ENCODE measurements at regions not wholly inside any gene's neighbourhood (a gene's known extent, or its start where the extent isn't known, plus 50 kb on each side); places are given as distances from the start of the nearest gene placed in this dataset.

DNA sequence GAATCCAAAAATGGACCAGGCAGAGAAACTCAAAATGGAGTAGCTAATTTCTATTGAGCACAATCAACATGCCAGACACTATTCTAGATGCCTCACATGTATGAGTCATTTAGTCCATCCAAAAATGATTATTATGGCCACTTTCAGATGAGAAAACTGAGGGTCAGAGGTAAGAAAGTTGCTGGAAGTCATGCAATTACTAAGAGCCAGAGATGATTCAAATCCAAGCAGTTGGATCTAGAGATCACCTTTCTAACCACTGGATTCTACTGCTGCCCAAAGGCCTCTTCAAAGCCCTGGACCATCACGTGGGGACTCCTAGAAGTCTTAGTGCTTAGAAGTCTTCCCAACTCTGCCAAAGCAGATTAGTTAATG, 51.8 kb upstream of the HMHB1 start:
- H3K9ac ChIP-seq (ENCODE audit: control insufficient read depth, extremely low read depth, insufficient read depth, low read length) = no peak overlapping the region
- dilution Hi-C loops (cut with MboI; ENCODE audit: extremely low pct_ligation_motif_present, low sequenced_read_pairs) = no loop called here
- H3K4me2 ChIP-seq (ENCODE audit: control insufficient read depth, extremely low read depth, insufficient read depth, low read depth, low read length) = no peak overlapping the region
- no peak for DNase-seq (ENCODE audit: low read depth, low spot score)
- no peaks in the 10 kb centered on the region for H3K9me3 ChIP-seq (ENCODE audit: control insufficient read depth, low read depth, low read length)
- no peaks in the 10 kb centered on the region for H3K79me2 ChIP-seq (ENCODE audit: control insufficient read depth, insufficient read depth, low read length)
- H3K4me1 ChIP-seq (ENCODE audit: control insufficient read depth, extremely low read depth, insufficient read depth, low read length) = no peaks in the 10 kb centered on the region
- H3K4me3 ChIP-seq (ENCODE audit: control insufficient read depth in 2 of 3, extremely low read depth in 1 of 3, insufficient read depth in 2 of 3, low read depth in 1 of 3, low read length in 3 of 3) = no peak overlapping the region
- no peaks in the 10 kb centered on the region for H4K20me1 ChIP-seq (ENCODE audit: control insufficient read depth, extremely low read depth, insufficient read depth, low read length)
- H2AFZ ChIP-seq (ENCODE audit: control insufficient read depth, low read length) = no peak overlapping the region
- TF ChIP-seq EZH2 (IDR thresholded peaks at IDR 0.05; ENCODE audit: low read length) = no peak
- no peaks in the 10 kb centered on the region for H3K27me3 ChIP-seq (ENCODE audit: control insufficient read depth, extremely low read depth, insufficient read depth, low read length)
- H3K9me1 ChIP-seq (ENCODE audit: control insufficient read depth, extremely low read depth, insufficient read depth, low read length) = no peaks in the 10 kb centered on the region
- H3K36me3 ChIP-seq (ENCODE audit: control insufficient read depth in 2 of 2, extremely low read depth in 1 of 2, insufficient read depth in 2 of 2, low read length in 2 of 2) = no peaks in the 10 kb centered on the region
- H3K27ac ChIP-seq (ENCODE audit: control insufficient read depth, insufficient read depth, low read length) = no peak overlapping the region
- FAIRE-seq = no peak

GRCh38 chr5:143759396-143760130, 52.4 kb upstream of the HMHB1 start:
- no peaks in the 10 kb centered on the region for H3K9me3 ChIP-seq (ENCODE audit: control insufficient read depth, low read depth, low read length)
- no peaks in the 10 kb centered on the region for H3K4me1 ChIP-seq (ENCODE audit: control insufficient read depth, extremely low read depth, insufficient read depth, low read length)
- H3K9ac ChIP-seq (ENCODE audit: control insufficient read depth, extremely low read depth, insufficient read depth, low read length) = no peak overlapping the region
- H3K79me2 ChIP-seq (ENCODE audit: control insufficient read depth, insufficient read depth, low read length) = no peaks in the 10 kb centered on the region
- FAIRE-seq (no peak), DNase-seq (ENCODE audit: low read depth, low spot score) (no peak)
- no peak overlapping the region for H3K27ac ChIP-seq (ENCODE audit: control insufficient read depth, insufficient read depth, low read length)
- dilution Hi-C loops (cut with MboI; ENCODE audit: extremely low pct_ligation_motif_present, low sequenced_read_pairs) = no loop called here
- no peaks in the 10 kb centered on the region for H3K36me3 ChIP-seq (ENCODE audit: control insufficient read depth in 2 of 2, extremely low read depth in 1 of 2, insufficient read depth in 2 of 2, low read length in 2 of 2)
- H3K4me2 ChIP-seq (ENCODE audit: control insufficient read depth, extremely low read depth, insufficient read depth, low read depth, low read length) = no peak overlapping the region
- H4K20me1 ChIP-seq (ENCODE audit: control insufficient read depth, extremely low read depth, insufficient read depth, low read length) = no peaks in the 10 kb centered on the region
- no peak overlapping the region for H2AFZ ChIP-seq (ENCODE audit: control insufficient read depth, low read length)
- H3K4me3 ChIP-seq (ENCODE audit: control insufficient read depth in 2 of 3, extremely low read depth in 1 of 3, insufficient read depth in 2 of 3, low read depth in 1 of 3, low read length in 3 of 3) = no peak overlapping the region
- TF ChIP-seq, protein P1, sequence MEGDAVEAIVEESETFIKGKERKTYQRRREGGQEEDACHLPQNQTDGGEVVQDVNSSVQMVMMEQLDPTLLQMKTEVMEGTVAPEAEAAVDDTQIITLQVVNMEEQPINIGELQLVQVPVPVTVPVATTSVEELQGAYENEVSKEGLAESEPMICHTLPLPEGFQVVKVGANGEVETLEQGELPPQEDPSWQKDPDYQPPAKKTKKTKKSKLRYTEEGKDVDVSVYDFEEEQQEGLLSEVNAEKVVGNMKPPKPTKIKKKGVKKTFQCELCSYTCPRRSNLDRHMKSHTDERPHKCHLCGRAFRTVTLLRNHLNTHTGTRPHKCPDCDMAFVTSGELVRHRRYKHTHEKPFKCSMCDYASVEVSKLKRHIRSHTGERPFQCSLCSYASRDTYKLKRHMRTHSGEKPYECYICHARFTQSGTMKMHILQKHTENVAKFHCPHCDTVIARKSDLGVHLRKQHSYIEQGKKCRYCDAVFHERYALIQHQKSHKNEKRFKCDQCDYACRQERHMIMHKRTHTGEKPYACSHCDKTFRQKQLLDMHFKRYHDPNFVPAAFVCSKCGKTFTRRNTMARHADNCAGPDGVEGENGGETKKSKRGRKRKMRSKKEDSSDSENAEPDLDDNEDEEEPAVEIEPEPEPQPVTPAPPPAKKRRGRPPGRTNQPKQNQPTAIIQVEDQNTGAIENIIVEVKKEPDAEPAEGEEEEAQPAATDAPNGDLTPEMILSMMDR (optimal IDR thresholded peaks at IDR 0.05 in 1 of 3, IDR thresholded peaks at IDR 0.05 in 1 of 3, conservative IDR thresholded peaks at IDR 0.05 in 1 of 3; ENCODE audit: extremely low read depth in 1 of 3, insufficient read depth in 2 of 3, low read length in 3 of 3) = no peak
- no peak for TF ChIP-seq EZH2 (IDR thresholded peaks at IDR 0.05; ENCODE audit: low read length)
- H3K9me1 ChIP-seq (ENCODE audit: control insufficient read depth, extremely low read depth, insufficient read depth, low read length) = no peaks in the 10 kb centered on the region
- no peaks in the 10 kb centered on the region for H3K27me3 ChIP-seq (ENCODE audit: control insufficient read depth, extremely low read depth, insufficient read depth, low read length)

DNA sequence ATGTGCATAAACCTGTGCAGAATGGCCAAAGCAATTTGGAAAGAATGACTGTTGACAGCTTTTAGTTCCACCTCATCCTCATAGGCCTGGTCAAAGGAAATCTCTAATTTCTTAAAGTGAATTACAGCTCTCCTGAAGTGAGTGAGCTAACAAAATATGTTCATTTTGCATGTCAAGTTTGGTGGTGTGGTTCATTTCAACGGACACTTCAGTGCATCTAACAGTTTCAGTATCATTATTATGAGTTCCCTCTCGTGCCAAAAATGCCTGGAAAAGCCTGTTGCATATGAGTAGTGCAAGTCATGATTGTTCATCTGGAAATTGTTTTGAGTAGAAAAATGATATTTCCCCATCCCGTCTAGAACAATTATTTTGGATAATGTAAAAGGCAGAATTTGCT, 53.2 kb upstream of the HMHB1 start:
- Histone ChIP-seq H3K27me3 (ENCODE audit: control insufficient read depth, extremely low read depth, insufficient read depth, low read length) (no peaks in the 10 kb centered on the region), H3K36me3 (ENCODE audit: control insufficient read depth in 2 of 2, extremely low read depth in 1 of 2, insufficient read depth in 2 of 2, low read length in 2 of 2) (no peaks in the 10 kb centered on the region), H3K4me2 (ENCODE audit: control insufficient read depth, extremely low read depth, insufficient read depth, low read depth, low read length) (no peak overlapping the region), H3K27ac (ENCODE audit: control insufficient read depth, insufficient read depth, low read length) (no peak overlapping the region), H3K4me3 (ENCODE audit: control insufficient read depth in 2 of 3, extremely low read depth in 1 of 3, insufficient read depth in 2 of 3, low read depth in 1 of 3, low read length in 3 of 3) (no peak overlapping the region), H3K4me1 (ENCODE audit: control insufficient read depth, extremely low read depth, insufficient read depth, low read length) (no peaks in the 10 kb centered on the region), H3K9ac (ENCODE audit: control insufficient read depth, extremely low read depth, insufficient read depth, low read length) (no peak overlapping the region), H3K9me1 (ENCODE audit: control insufficient read depth, extremely low read depth, insufficient read depth, low read length) (no peaks in the 10 kb centered on the region), H2AFZ (ENCODE audit: control insufficient read depth, low read length) (no peak overlapping the region), H4K20me1 (ENCODE audit: control insufficient read depth, extremely low read depth, insufficient read depth, low read length) (no peaks in the 10 kb centered on the region), H3K79me2 (ENCODE audit: control insufficient read depth, insufficient read depth, low read length) (no peaks in the 10 kb centered on the region), H3K9me3 (ENCODE audit: control insufficient read depth, low read depth, low read length) (no peaks in the 10 kb centered on the region)
- DNase-seq (ENCODE audit: low read depth, low spot score) (no peak), FAIRE-seq (no peak)
- TF ChIP-seq, protein P1 (optimal IDR thresholded peaks at IDR 0.05 in 1 of 3, IDR thresholded peaks at IDR 0.05 in 1 of 3, conservative IDR thresholded peaks at IDR 0.05 in 1 of 3; ENCODE audit: extremely low read depth in 1 of 3, insufficient read depth in 2 of 3, low read length in 3 of 3) = no peak
- TF ChIP-seq EZH2 (IDR thresholded peaks at IDR 0.05; ENCODE audit: low read length) = no peak
- dilution Hi-C loops (cut with MboI; ENCODE audit: extremely low pct_ligation_motif_present, low sequenced_read_pairs) = no loop called here
